ENCODE measurements at regions not wholly inside any gene's neighbourhood (a gene's known extent, or its start where the extent isn't known, plus 50 kb on each side); places are given as distances from the start of the nearest gene placed in this dataset.
A peak's percentile ranks its signal among the peaks of the same experiment; 100 is the strongest.

DNA sequence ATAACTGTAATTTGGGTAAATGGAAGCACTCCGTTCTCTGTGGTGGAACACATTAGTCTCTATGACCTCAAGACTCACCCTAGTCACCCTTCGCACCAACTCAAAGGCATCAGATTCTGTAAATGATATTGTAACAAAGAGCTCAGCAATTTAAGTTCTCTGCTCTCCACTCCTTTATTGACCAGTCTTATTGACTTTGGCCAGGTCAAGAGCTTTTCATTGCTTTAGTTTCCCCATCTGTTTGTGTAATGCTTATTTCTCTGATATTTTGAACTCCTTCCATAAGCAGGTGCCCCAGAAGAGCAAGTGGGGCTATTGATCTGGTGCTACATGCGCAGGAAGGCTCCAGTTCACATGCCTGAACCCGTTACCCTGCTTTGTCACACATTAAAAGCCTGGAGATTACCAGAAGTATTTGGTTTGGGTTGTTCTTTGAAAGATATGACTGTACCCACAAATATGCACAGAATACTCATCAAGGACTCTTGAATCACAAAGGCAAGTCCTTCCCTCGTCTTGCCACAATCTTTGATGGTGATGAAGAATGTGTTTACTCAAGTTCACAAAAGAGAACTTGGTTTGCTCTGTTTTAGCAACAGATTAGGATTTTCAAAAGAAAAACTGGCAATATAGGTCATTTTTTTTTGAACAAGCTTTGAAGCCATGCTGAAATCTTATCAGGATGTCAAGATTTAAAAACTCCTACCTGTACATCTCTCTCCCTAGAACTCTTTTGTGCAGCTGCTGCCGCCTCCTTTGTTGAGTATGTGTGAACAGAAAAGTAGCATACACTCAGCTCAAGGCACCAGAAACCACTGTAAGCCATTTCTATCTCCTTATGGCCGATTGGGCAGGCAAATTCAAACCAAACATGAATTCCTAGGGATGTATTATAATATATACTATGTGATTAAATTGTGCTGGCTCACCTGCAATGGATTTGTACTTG lies 193.9 kb downstream of the BCAT1 start:
- TF ChIP-seq, protein P1, sequence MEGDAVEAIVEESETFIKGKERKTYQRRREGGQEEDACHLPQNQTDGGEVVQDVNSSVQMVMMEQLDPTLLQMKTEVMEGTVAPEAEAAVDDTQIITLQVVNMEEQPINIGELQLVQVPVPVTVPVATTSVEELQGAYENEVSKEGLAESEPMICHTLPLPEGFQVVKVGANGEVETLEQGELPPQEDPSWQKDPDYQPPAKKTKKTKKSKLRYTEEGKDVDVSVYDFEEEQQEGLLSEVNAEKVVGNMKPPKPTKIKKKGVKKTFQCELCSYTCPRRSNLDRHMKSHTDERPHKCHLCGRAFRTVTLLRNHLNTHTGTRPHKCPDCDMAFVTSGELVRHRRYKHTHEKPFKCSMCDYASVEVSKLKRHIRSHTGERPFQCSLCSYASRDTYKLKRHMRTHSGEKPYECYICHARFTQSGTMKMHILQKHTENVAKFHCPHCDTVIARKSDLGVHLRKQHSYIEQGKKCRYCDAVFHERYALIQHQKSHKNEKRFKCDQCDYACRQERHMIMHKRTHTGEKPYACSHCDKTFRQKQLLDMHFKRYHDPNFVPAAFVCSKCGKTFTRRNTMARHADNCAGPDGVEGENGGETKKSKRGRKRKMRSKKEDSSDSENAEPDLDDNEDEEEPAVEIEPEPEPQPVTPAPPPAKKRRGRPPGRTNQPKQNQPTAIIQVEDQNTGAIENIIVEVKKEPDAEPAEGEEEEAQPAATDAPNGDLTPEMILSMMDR (conservative IDR thresholded peaks at IDR 0.05; ENCODE audit: low read depth, low read length): no peak
- TF ChIP-seq POLR2A (IDR thresholded peaks at IDR 0.05; ENCODE audit: low read depth, low read length) (no peak), MAZ (IDR thresholded peaks at IDR 0.05; ENCODE audit: borderline replicate concordance, low read depth, low read length) (no peak), RFX5 (IDR thresholded peaks at IDR 0.05; ENCODE audit: low read depth, low read length) (no peak), NFE2L2 (IDR thresholded peaks at IDR 0.05; ENCODE audit: low read depth, low read length) (no peak), SMC3 (IDR thresholded peaks at IDR 0.05; ENCODE audit: low read depth, low read length) (no peak), MXI1 (IDR thresholded peaks at IDR 0.05; ENCODE audit: borderline replicate concordance, low read depth, low read length) (no peak), CEBPB (IDR thresholded peaks at IDR 0.05; ENCODE audit: low read depth, low read length) (0 out of 2 replicates have a peak, but pooled peaks have one; percentile 51), RAD21 (IDR thresholded peaks at IDR 0.05; ENCODE audit: low read length) (no peak), FOS (IDR thresholded peaks at IDR 0.05; ENCODE audit: low read depth, low read length) (peak; percentile 64), CHD1 (IDR thresholded peaks at IDR 0.05; ENCODE audit: low read depth, low read length) (no peak), BHLHE40 (IDR thresholded peaks at IDR 0.05; ENCODE audit: low read depth, low read length) (peak; percentile 33; the same call in 1 of the 2 replicates)

Measured in IMR-90 (cell line).